GM21576 (cell line): ENCODE measurements at regions not wholly inside any gene's neighbourhood (a gene's known extent, or its start where the extent isn't known, plus 50 kb on each side); places are given as distances from the start of the nearest gene placed in this dataset.

Experiments
- ATAC-seq: cut with Tn5 transposase; IDR thresholded peaks from one replicate; pipeline ENCODE4 v1.9.1; 2021; ENCODE audit warnings: mild to moderate bottlenecking, moderate library complexity; ENCODE audit not compliant: unreplicated experiment

DNA sequence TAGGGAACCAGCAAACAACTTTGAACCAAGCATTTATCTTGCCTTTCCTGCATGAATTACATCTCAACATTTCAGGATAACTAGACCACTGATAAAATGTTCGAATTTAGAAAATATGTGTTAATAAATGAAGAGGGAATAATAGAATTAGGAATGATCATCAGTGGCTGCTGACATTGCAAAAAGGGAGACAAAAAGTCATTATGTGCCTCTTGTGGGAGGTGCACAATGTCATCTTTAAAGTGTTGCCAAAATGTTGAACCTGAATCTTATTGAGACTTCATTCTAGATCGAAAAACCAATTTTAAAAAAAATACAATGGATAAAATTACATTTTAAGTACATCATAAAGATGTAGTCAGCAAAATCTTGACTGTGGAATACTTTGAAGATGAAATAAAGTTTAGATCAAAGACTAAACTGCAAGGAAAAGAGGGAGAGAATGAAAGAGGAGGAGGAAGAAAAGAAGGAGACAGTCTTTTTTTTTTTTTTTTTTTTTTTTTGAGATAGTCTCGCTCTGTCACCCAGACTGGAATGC, 299.3 kb downstream of the FBXW7 start:
- ATAC-seq = no peak

DNA sequence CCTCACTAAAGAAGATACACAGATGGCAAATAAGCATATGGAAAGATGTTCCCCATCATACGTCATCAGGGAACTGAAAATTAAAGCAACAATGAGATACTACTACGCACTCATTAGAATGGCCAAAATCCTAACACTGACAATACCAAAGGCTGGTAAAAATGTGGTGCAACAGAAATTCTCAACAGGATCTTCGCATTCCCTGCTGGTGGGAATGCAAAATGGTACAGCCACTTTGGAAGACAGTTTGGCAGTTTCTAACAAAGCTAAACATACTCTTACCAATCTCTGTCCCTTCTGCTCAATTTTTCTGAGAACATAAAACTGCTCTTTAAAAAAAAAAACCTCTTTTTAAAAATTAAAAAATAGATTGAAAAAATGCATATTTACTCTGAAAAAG, 300.2 kb downstream of the FBXW7 start:
- ATAC-seq = no peak

DNA sequence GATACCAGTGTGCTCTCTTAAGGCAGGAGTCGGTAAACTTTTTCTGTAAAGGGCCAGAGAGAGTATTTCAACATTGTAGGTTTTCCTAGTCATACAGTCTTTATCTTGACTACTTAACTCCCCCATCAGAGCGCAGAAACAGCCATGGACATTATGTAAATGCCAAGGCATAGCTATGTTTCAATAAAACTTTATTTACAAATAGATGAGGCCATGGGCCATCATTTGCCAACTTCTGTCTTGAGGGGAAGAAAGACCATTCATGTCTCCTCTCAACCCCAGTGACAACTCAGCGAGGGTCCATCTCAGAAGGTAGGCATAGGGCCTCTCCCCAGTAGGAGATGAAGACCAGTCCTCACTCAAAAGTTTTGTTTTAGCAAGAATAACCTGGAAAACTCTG, 301.3 kb downstream of the FBXW7 start:
- ATAC-seq = no peak

DNA sequence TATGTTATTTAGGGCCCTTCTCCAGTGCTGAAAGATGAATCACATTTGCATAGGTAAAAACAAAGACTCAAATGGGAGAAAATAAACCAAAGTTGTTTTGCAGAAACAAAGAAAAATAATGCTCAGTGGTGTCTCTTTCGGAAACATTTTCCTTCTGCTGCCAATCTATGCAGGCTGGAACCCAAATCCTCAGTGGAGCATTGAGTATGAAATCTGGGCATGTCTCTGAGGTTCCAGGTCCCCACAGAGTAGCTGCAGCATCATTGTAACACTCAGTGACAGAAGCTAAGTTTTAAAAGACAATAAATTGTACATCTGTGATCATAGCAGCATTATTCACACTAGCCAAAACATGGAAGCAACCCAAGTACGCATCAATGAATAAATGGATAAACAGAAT, 303.6 kb downstream of the FBXW7 start:
- no peak for ATAC-seq

DNA sequence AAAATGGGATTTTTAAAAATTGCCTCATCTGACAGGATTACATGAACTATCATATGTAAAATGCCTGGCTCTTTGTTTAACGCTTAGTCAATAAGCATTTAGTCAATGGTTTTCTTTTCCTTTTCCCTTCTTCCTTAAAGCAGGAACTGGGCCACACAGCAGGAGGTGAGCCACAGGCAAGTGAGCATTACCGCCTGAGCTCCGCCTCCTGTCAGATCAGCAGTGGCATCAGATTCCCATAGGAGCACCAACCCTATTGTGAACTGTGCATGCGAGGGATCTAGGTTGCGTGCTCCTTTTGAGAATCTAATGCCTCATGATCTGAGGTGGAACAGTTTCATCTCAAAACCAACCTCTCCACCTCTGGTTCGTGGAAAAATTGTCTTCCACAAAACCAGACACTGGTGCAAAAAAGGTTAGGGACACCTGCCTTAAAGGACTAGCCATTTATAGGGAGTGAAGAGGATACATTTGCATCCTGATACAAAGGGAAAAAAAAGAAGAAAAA, 306.1 kb downstream of the FBXW7 start:
- no peak for ATAC-seq

DNA sequence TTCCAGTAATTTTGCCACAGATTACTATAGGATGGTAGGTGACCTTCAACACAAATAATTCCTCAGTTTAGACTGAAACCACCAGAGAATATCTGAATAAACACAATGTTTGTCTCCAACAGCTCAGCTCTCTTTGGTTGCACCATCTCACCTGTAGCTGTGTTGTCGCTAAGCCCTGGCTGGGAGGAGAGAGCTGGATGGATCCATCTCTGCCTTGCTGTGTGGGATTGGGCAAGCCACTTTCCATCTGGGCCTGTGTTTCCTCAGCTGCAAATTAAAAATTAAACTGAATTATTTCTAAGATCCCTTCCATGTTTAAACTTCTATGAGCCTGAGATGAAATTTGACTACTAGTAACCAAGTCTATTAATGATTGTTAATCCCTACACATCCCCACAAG, 310.2 kb downstream of the FBXW7 start:
- no peak for ATAC-seq

DNA sequence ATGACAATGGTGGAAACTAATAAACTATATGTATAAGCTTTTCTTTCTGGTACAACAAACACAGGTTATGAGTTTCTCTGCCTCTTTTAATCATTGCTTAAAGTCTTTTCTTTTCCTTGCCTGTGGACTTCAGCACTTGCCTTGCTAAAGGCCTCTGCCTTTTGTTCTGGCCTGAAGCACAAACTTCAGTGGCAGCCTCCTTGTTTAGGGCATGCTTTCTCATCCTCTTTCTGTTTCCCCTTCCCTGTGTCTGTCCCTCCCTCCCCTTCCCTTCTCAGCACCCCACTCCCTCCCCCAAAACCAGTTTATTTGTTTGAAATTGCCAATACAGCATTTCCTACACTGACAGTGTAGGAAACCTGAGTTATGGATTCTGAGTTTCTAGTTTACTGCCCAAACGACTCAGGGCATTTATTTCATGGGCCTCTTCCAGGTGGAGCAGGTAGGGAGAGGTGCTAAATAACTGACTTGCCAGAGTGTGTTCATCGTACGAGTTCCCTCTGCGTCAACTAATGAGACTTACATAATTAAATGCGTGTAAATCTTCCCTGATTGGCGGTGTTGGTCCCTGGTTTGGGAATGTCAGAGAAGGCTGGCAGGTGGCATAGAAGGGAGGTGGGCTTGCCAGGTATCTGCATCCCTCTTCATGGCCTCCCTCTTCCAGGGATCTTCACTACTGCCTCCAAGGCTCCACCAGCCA, 311.0 kb downstream of the FBXW7 start:
- ATAC-seq = no peak

DNA sequence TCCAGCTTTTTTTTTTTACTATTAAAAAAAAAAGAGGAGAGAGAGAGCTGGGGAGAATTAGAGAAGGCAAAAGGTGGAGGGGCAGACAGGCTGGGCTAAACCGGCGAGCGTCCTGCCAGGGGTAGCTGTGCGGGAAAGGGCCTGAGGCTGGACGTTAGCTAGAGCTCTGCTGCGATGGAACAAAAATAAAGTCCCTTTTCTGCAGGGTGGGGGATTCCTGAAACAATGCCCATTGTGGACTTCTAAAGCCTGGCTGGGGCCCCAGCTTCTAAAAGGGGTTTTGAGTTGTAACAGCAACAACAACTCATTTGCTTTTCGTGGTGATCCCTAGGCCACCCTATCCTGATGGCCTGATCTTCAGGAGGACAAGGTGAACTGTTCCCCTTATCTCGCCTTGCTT, 311.7 kb downstream of the FBXW7 start:
- no peak for ATAC-seq

DNA sequence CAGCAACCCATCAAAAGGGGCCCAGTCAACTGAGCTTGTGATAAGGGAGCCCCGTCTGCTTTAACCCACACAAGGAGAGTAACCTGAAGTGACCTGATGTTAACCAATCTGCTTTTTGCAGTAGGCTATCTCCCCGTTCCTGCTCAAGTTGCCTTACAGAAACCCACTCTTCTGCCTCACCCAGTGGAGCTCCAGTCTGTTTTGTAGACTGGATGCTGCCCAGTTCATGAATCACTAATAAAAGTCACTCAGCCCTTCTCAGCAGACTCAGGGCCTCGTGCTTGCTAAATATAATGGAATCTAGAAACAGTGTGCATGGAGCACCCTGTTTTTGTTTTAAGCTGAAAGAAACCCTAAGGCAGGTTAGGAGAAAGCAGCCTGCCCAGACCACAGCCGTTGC, 312.3 kb downstream of the FBXW7 start:
- ATAC-seq = no peak

DNA sequence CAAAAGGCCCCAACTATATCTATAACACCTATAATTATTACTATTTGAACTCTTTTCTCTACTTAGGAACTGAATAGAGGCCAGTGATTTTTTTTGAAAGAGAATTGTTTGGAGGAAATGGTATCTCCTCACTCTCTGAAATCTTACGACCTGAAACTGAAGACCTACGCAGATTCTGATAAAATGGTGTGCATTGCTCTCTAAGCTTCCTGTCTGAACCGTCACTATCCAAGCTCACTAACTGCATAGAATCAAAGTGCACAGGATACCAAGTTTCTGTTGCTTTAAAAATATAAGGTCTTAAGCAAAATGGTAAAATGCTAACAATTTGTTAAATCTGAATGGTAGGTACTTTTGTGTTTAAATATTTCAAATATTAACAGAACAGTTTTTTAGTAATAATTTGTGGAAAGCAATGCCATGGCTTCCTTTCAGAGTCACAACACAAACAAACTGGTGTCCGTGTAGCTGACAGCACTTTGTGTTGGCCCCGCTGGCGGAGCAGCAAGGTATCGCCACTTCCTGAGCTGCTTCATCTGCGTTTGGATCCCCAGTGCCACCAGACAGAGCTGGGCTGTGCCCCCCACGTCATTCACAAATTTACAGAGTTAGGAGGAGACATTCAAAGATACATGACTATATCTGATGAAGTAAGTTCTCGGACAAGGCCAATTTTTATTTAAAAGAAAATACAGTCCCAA, 313.9 kb downstream of the FBXW7 start:
- ATAC-seq = no peak

DNA sequence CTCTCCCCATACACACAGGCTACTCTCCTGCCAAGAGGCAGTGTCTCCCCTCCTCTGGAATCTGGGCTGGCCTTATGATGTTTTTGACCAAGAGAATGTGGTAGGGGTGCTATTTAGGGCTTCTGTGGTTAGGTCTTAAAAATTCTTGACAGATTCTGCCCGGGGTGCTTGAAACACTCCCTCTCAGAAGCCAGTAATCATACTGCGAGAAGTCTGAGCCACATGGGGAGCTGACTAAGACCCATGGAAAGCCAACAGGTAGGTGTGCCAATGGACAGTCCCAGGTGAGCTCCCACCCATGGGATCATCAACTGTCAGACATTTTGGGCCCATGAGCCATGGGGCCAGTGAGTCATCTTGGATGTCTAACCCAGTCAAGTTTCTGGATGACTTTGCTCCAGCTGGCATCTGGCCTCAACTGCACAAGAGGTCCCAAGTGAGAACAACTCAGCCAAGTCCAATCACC, 315.7 kb downstream of the FBXW7 start:
- ATAC-seq = no peak

DNA sequence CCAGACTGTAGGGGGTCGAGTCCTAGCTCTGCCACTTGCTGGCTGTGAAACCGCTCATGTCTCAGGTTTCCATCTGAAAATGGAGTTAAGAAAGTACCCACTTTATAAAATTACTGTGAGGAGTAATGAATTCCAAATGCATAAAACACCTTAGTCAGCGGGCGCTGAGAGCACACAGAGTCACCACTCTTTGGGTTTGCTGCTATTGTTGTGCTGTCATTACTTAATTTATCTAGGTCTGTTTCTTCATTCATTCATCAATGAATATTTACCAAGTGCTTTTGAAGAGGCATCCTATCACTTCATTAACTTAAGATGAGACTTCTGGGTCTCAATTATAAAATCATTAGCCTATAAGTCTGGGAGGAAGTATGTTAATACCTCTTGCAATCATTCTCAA, 317.3 kb downstream of the FBXW7 start:
- no peak for ATAC-seq

DNA sequence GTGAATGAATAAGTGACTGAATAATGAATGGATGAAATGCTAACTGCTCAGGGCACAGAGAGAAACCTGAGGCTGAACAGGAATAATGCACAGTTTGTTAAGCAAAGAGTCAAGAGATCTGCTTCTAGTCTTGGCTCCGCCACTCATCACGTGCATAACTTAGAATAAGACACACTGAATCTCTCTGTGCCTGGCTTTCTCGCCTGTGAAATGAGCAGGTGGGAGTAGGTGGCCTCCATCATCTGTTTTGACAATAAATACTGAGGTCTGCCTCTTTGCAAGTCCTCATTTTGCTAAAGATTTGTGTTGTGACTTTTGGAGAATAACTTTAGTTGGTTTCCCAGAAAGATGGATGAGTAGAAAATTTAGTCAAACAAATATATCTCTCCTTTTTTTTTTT, 318.0 kb downstream of the FBXW7 start:
- ATAC-seq = no peak

DNA sequence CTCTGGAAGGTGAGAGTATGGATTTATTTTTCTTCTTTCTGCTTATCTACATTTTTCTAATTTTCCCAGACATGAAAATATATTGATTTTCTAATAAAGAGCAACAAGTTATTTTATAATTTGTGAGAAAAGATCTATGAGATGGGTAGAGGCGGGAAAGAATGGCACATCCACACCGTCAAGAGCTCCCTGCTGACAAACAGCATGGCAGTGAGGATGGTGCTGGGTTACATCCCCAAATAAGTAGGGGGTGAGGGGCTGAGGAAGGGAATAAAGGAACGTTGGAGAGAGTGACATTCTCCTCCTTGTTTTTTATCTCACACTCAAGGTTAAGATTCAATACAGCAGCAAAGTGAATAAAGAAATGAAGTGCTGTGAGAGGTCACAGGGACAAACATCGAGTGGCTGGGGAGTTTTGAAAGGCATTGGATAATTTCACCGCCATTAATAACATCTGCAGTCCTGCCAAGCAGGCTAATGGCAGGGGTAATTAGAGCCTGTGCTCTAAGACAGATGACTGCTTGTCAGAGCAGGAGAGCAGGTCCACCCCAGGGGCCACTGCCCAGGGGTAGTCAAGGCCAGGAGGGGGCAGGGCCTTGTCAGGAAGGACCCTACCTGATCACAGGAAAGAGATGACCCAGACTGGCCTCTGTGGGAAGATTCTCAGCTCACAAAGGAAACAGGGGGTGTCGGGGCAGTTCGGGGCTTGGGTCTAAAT, 323.8 kb downstream of the FBXW7 start:
- ATAC-seq = no peak

DNA sequence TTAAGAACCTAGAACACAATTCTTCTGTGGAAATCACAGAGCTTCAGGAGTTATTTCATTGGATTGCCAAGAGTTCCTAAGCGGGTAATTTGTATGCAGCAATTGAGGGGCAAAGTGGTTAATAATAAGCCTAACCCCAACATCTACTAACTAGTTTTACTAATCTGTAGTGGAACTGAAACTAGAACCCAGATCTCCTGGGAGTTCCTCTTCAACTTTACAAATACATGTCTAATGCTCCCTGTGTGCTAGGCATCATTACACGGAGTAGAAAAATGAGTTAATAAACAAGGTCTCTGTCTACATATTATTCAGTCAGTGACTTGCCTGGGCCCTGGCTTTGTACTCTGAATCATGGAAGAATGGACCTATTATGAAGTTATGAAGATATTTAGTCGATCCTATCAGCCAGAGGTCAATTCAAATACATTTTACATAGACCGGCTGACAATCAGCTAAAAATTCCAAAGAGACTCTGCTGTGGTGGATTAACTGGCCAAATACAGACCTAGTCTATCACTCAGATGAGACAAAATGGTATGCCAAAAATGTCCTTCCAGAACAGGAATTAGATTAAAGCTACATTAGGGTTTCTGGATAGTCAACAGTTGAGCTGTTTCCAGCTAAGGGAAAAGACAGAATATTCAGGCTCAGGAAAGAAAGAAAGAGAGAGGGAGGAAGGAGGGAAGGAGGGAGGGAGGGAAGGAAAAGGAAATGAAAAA, 326.0 kb downstream of the FBXW7 start:
- ATAC-seq = no peak

DNA sequence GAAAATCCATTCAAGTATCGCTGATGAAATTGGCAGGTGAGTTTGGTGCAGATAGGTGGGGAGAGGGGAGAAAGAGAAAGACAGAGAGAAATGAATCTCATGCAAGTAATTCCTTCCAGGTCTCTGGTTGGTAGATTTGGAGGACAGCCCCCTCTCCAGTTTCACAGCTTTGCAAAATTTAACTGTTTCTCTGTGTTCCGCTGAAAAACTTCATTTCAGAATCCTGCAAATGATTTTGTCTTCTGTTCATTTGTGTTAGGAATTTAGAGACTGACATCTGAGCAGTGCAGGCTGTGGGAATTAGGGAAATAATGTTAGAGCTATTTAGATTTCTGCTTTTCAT, 328.5 kb downstream of the FBXW7 start:
- no peak for ATAC-seq

DNA sequence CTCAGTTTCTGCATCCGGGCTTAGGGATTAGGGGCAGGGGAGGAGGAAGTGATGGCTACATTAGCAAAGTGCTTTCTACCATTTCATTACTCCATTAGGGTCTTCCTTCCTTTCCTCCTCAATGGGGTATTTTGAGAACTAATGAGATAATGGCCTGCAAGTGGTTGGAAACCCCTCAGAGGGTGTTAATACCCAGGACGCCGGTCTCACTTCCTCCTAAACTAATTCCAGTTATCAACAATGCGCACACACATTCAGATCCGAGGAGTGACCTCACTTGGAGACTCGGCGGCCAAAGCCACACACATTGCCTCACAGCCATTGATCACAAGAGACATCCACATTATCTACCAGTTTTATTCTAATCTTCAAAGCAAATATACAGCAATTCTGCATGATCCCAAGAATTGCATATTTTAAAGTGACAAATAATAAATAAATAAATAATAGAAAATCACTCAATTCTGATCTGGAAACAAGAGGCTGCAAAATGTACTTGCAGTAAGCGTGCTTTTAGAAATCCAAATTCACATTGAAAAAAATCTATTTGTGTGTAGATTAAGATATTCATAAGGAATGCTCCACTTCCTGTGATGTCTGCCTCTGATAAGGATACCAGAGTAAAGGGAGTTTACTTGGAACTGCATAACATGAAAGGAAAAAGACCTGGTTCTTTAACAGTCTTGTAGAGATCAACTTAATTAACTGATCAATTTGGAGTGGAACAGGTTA, 329.1 kb downstream of the FBXW7 start:
- no peak for ATAC-seq

DNA sequence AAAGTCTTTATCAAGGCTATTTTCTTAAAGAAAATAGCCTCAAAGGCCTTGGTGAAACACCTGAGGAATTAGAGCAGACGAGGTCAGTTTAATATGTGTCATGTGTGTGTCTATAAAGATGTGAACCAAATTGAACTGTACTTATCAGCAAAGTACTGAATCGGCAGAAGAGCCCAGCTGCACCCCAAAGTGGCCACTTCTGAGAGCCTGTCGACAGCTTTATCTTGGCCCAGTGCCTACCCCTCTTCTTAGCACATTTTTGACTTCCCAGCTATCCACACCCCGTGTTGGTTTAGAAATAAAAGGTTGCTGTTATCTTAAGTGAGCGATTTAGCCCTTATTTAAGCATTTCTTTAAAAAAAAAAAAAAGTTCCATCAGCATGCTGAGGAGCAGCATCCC, 329.7 kb downstream of the FBXW7 start:
- ATAC-seq = no peak

DNA sequence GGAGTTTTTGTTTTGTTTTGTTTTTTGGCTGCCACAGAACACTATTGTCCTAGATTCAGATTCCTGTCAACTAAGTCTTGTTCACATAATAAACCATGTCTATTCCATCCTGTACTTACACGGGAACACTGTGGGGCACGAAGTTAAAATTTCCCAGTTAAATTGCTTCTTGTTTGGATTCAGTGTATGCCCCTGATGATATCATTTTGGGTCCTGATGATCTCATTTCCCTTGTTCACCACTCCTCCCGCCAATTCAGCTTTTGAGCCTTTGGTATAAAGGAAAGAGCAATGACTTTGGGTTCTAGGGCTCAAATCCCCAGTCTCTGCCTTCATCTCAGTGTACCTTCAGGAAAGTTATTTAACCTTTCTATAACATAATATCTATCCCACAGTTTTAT, 333.5 kb downstream of the FBXW7 start:
- no peak for ATAC-seq
